Keratinocyte (primary cell): ENCODE measurements at regions not wholly inside any gene's neighbourhood (a gene's known extent, or its start where the extent isn't known, plus 50 kb on each side); places are given as distances from the start of the nearest gene placed in this dataset.

Experiments used
- DNase-seq: peaks from one replicate; pipeline ENCODE4 v3.0.0-alpha.2; 2011; ENCODE audit warnings: low read depth, missing footprints, low spot score
- FAIRE-seq: peaks from 2 replicates; lab custom pipeline; 2011; peaks lifted over from hg19 to GRCh38; lab: Jason Lieb, UNC
- H2AFZ ChIP-seq: 2 replicates; pipeline ENCODE4 v1.6.0; 2012; ENCODE audit warnings: low read length, control low read depth, inconsistent platforms; ENCODE audit not compliant: control insufficient read depth
- H3K27ac ChIP-seq: 2 replicates; pipeline ENCODE4 v1.5.1; 2011; ENCODE audit warnings: low read length; ENCODE audit not compliant: control insufficient read depth, insufficient read depth
- H3K27me3 ChIP-seq: 3 replicates; pipeline ENCODE4 v1.6.0; 2011; ENCODE audit warnings: low read length; ENCODE audit not compliant: control insufficient read depth, insufficient read depth; ENCODE audit errors: extremely low read depth
- H3K36me3 ChIP-seq, 2 experiments: 2 replicates in 1 of 2; 3 replicates in 1 of 2; pipeline ENCODE4 v1.5.1; 2011; ENCODE audit warnings: low read length in 2 of 2, mild to moderate bottlenecking in 1 of 2; ENCODE audit not compliant: control insufficient read depth in 2 of 2, insufficient read depth in 2 of 2; ENCODE audit errors: extremely low read depth in 1 of 2
- H3K4me1 ChIP-seq: 3 replicates; pipeline ENCODE4 v1.5.1; 2011; ENCODE audit warnings: low read length; ENCODE audit not compliant: control insufficient read depth, insufficient read depth; ENCODE audit errors: extremely low read depth
- H3K4me2 ChIP-seq: 3 replicates; pipeline ENCODE4 v1.6.0; 2011; ENCODE audit warnings: low read depth, low read length; ENCODE audit not compliant: control insufficient read depth, insufficient read depth; ENCODE audit errors: extremely low read depth
- H3K4me3 ChIP-seq, 3 experiments: fragments of 200-600 bp in 1 of 3; sonication (generic) in 1 of 3; 2 replicates in 2 of 3; 3 replicates in 1 of 3; pipeline ENCODE4 v1.5.1; 2011 to 2016; ENCODE audit warnings: low read length in 3 of 3, mild to moderate bottlenecking in 3 of 3, control low read depth in 2 of 3, inconsistent platforms in 1 of 3, low read depth in 1 of 3, mixed read lengths in 1 of 3, mixed run types in 1 of 3, moderate library complexity in 1 of 3; ENCODE audit not compliant: control insufficient read depth in 2 of 3, insufficient read depth in 2 of 3; ENCODE audit errors: extremely low read depth in 1 of 3
- H3K79me2 ChIP-seq: 2 replicates; pipeline ENCODE4 v1.6.0; 2012; ENCODE audit warnings: low read length; ENCODE audit not compliant: control insufficient read depth, insufficient read depth
- H3K9ac ChIP-seq: 3 replicates; pipeline ENCODE4 v1.6.0; 2011; ENCODE audit warnings: low read length; ENCODE audit not compliant: control insufficient read depth, insufficient read depth; ENCODE audit errors: extremely low read depth
- H3K9me1 ChIP-seq: 3 replicates; pipeline ENCODE4 v1.6.0; 2011; ENCODE audit warnings: low read length; ENCODE audit not compliant: control insufficient read depth, insufficient read depth; ENCODE audit errors: extremely low read depth
- H3K9me3 ChIP-seq: 2 replicates; pipeline ENCODE4 v1.5.1; 2012; ENCODE audit warnings: low read depth, low read length; ENCODE audit not compliant: control insufficient read depth
- H4K20me1 ChIP-seq: 3 replicates; pipeline ENCODE4 v1.6.0; 2011; ENCODE audit warnings: low read length; ENCODE audit not compliant: control insufficient read depth, insufficient read depth; ENCODE audit errors: extremely low read depth
- CTCF ChIP-seq, 3 experiments: IDR thresholded peaks in 1 of 3; conservative IDR thresholded peaks in 1 of 3; optimal IDR thresholded peaks in 1 of 3; 2 replicates in 2 of 3; 3 replicates in 1 of 3; pipeline versions ENCODE3 to v1.5.1; 2011; ENCODE audit warnings: low read length in 3 of 3, mild to moderate bottlenecking in 3 of 3, moderate library complexity in 2 of 3, control low read depth in 1 of 3, inconsistent platforms in 1 of 3; ENCODE audit not compliant: insufficient read depth in 2 of 3; ENCODE audit errors: extremely low read depth in 1 of 3
- EZH2 ChIP-seq: IDR thresholded peaks from one replicate; pipeline ENCODE4 v1.6.1; 2012; ENCODE audit warnings: inconsistent platforms, mild to moderate bottlenecking, low read length, moderate library complexity
- dilution Hi-C: fragments of 300-500 bp; cut with MboI; formaldehyde crosslinking; loops from one replicate; pipeline ENCODE4 v1.7.0; 2020; ENCODE audit warnings: low sequenced_read_pairs; ENCODE audit not compliant: extremely low pct_ligation_motif_present

GRCh38 chr13:55567721-55568625 is 1572.7 kb upstream of the PRR20A start:
- H3K9me1 ChIP-seq = no peaks in the 10 kb centered on the region
- FAIRE-seq = no peak
- no peak overlapping the region for H3K27ac ChIP-seq
- H3K4me2 ChIP-seq = no peak overlapping the region
- H4K20me1 ChIP-seq = no peaks in the 10 kb centered on the region
- no peaks in the 10 kb centered on the region for H3K27me3 ChIP-seq
- H3K36me3 ChIP-seq = no peaks in the 10 kb centered on the region
- dilution Hi-C loops = no loop called here
- no peaks in the 10 kb centered on the region for H3K9me3 ChIP-seq
- TF ChIP-seq CTCF (optimal IDR thresholded peaks at IDR 0.05 in 1 of 3, IDR thresholded peaks at IDR 0.05 in 1 of 3, conservative IDR thresholded peaks at IDR 0.05 in 1 of 3; ENCODE audit: extremely low read depth in 1 of 3, insufficient read depth in 2 of 3, low read length in 3 of 3) (no peak), EZH2 (no peak)
- no peaks in the 10 kb centered on the region for H3K79me2 ChIP-seq
- no peak overlapping the region for H2AFZ ChIP-seq
- H3K4me1 ChIP-seq = no peaks in the 10 kb centered on the region
- no peak overlapping the region for H3K9ac ChIP-seq
- H3K4me3 ChIP-seq = no peak overlapping the region
- no peak for DNase-seq

DNA sequence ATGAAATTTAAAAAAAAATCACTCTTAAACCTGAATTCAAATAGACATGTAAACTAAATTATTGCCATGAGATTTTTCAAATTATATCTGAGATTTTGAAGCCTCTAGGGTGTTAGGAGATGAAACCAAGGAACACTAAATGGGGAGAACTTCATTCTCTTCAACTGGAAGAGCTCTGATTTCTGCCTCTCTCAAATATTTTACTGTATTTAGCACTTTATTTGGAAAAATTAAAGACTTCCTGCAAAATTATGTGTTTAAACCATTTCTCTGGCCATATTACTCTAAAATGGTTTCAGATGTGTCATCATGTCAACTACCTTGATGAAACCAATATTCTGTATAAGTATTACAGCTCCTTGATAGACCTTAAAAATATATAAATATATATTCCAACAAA is 1571.6 kb upstream of the PRR20A start:
- Histone ChIP-seq H3K9ac (no peak overlapping the region), H3K27ac (no peak overlapping the region), H3K4me2 (no peak overlapping the region), H3K27me3 (no peaks in the 10 kb centered on the region), H3K79me2 (no peaks in the 10 kb centered on the region), H3K4me3 (no peak overlapping the region), H3K4me1 (no peaks in the 10 kb centered on the region), H2AFZ (no peak overlapping the region), H3K9me1 (no peaks in the 10 kb centered on the region), H3K9me3 (no peaks in the 10 kb centered on the region), H4K20me1 (no peaks in the 10 kb centered on the region), H3K36me3 (no peaks in the 10 kb centered on the region)
- TF ChIP-seq EZH2 (no peak), CTCF (optimal IDR thresholded peaks at IDR 0.05 in 1 of 3, IDR thresholded peaks at IDR 0.05 in 1 of 3, conservative IDR thresholded peaks at IDR 0.05 in 1 of 3; ENCODE audit: extremely low read depth in 1 of 3, insufficient read depth in 2 of 3, low read length in 3 of 3) (no peak)
- dilution Hi-C loops = no loop called here
- no peak for DNase-seq
- FAIRE-seq = no peak
